GM20431 (cell line): ENCODE measurements at regions not wholly inside any gene's neighbourhood (a gene's known extent, or its start where the extent isn't known, plus 50 kb on each side); places are given as distances from the start of the nearest gene placed in this dataset.
"Not testable (repeated sequence)": the region's sequence is repeated elsewhere in the genome, so short reads cannot be mapped to it uniquely, and the experiment has no call there.

Experiments used
- in situ Hi-C: fragments of 300-500 bp; cut with MseI, MboI; formaldehyde crosslinking; loops from one replicate; pipeline ENCODE4 v1.15.0; 2020; ENCODE audit warnings: low sequenced_read_pairs; ENCODE audit not compliant: unreplicated experiment

DNA sequence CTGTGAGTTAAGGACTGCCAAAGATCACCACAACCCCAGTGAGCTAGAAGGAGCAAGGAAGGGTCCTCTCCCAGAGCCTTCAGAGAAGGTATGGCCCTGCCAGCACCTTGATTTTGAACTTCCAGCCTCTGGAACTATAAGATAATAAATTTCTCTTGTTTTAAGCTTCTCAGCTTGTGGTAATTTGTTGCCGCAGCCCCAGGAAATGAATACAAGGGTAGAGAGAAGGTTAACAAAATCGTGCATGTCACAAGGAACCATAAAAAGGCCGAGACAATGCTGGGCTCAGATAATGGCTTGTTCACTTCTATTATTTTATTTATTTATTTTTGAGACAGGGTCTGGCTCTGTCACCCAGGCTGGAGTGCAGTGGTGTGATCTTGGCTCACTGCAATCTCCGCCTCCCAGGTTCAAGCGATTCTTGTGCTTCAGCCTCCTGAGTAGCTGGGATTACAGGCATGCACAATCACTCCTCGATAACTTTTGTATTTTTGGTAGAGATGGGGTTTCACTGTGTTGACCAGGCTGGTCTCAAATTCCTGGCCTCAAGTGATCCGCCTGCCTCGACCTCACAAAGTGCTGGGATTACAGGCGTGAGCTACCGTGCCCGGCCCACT is 71.5 kb downstream of the WSB1 start:
- in situ Hi-C loops, result not testable (repeated sequence)

DNA sequence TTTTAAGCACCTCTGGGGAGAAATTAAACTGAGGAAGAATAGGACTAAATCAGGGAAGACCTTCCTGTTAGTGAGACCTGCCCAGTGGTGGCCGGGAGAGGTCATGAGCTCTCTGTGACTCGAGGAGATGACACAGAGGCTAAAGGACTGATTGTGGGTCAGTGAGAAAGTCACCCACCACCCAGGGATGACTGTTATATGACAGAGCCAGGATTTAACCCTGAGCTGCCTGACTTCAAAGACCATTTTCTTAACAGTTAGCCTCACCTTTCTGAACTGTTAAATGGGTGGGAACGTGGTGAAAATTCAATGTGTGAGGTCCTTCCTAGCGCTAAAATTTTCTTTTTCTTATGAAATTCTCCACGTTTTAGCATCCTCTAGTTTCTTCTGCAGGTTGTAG is 72.5 kb downstream of the WSB1 start:
- in situ Hi-C loops, result no loop called here

DNA sequence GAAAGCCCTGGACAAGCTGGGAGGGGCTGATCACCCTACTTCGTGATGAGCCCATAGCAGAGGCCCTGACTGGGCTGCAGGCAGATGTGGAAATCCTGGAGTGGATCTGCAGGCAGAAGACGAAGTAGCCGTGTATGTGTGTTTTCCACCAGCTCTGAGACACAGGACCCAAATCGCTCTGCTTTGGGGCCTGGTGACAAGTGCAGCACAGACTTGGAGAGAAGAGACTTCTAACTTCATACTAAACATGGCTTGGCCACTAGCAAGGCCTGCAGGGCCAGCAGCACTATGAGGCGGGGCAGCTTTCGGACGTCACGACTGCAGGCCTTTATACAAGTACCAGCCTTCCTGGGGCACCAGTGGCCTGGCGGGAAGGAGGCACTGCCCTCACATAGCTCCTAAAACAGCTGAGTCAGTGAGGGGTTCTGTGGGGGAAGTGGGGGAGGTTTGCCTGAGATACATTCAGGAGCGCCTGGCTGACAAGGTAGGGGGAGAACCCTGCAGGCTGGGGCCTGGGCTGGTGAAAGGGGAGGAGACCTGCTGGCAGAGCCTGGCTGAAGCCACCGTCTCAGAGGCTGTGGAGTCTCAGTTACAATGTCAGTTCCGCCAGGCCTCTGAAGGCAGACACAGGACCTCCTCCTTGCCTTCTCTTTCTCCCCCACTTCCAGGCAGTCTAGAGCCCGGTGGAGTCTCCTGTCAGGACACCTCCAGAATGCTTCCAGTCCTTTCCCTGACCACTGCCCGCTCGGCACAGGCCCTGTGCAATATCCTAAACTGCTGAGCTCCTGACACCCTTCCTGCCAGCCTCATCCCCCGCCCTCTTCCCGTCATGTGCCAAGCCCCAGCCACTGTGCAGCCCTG is 73.4 kb downstream of the WSB1 start:
- in situ Hi-C loops, result no loop called here

DNA sequence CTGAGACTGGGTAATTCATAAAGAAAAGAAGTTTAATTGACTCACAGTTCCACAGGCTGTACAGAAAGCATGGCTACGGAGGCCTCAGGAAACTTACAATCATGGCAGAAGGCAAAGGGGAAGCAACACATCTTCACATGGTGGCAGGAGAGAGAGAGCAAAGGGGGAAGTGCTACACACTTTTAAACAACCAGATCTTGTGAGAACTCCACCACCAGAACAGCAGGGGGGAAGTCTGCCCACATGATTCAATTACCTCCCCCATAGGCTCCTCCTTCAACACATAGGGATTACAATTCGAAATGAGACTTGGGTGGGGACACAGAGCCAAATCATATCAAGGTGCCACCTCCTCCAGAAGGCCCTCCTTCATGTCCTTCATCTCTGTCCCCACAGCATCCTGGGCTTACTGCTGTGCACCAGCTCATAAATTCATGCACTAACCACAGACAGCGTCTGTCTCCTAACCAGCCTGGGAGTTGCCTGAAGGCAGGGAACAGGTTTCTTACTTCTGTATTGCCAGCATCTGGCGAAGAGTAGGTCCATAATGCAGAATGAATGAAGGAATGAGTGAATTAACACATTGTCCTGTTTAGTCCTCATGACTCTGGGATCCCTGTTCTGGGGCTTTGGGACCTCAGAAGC is 74.4 kb downstream of the WSB1 start:
- in situ Hi-C loops, result no loop called here

DNA sequence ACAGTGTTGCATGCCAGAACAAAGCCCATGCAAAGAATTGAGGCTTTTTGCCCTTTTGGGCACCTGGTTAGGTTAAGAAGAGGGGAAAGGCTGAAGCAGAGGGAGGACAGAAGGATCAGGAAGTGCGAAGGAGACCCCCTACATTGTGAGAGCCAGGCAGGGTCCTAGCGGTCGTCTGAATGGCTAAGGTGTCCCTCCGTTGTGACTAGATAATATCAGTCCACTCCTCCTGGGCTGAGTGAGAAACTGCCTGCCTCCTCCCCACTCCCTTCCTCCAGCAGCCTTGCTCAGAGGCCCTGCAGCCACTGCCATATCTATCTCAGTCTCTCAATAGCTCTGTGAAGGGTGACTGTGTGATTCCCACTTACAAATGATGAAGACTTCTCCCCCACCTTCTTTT is 75.1 kb downstream of the WSB1 start:
- in situ Hi-C loops, result no loop called here

DNA sequence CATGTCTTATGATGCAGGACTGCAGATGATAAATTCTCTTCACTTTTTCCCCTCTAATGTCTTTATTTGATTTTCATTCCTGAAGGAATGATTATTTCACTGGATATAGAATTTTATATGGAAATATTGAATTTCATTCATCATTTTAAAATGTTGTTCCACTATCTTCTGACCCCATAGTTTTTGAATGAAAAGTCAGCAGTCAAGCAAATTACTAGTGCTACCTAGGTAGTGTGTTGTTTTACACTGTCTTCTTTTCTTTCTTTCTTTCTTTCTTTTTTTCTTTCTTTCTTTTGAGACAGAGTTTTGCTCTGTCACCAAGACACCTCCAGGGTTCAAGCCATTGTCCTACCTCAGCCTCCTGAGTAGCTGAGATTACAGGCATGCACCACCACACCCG is 76.9 kb downstream of the WSB1 start:
- in situ Hi-C loops, result loop anchor here (10.0 kb wide), 1 partner anchor 224 kb away; no protein-coding TSS in a partner anchor

DNA sequence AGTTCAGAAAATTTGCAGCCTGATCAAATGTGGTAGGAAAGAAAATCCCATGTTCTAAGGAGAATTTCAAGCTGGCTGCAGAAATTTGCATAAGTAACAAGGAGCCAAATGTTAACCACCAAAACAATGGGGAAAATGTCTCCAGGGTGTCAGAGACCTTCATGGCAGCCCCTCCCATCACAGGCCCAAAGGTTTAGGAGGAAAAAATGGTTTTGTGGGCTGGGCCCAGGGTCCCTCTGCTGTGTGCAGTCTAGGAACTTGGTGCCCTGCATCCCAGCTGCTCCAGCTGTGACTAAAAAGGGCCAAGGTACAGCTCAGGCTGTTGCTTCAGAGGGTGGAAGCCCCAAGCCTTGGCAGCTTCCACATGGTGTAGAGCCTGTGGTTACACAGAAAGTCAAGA is 79.8 kb downstream of the WSB1 start:
- in situ Hi-C loops, result loop anchor here (10.0 kb wide), 1 partner anchor 221 kb away; no protein-coding TSS in a partner anchor

DNA sequence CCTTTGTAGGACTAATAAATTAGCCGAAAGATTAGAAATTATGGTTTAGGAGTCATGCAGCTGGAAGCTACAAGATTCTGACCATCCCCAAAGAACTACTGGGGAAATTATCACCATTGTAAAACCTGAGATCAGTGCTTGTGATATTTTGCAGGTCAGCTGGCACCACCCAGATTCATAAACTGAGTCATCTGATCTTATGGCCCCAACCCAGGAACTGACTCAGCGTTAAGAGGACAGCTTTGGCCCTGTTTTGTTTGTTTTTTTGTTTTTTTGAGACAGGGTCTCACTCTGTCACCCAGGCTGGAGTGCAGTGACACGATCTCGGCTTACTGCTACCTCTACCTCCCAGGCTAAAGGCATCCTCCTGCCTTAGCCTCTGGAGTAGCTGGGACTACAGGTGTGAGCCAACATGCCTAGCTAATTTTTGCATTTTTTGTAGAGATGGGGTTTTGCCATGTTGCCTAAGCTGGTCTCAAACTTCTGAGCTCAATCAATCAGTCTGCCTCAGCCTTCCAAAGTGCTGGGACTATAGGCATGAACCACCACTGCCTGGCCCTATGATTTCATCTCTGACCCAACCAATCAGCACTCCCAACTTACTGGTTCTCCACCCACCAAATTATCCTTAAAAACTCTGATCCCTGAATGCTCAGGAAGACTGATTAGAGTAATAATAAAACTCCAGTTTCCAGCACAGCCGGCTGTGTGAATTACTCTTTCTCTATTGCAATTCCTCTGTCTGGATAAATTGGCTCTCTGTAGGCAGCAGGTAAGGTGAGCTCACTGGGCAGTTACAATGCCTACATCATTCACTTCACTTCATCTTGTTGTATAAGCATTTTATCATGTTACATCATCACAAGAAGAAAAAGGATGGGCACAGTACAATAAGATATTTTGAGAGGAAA is 79.4 kb upstream of the KSR1 start:
- in situ Hi-C loops, result loop anchor here (10.0 kb wide), 1 partner anchor 218 kb away; no protein-coding TSS in a partner anchor

DNA sequence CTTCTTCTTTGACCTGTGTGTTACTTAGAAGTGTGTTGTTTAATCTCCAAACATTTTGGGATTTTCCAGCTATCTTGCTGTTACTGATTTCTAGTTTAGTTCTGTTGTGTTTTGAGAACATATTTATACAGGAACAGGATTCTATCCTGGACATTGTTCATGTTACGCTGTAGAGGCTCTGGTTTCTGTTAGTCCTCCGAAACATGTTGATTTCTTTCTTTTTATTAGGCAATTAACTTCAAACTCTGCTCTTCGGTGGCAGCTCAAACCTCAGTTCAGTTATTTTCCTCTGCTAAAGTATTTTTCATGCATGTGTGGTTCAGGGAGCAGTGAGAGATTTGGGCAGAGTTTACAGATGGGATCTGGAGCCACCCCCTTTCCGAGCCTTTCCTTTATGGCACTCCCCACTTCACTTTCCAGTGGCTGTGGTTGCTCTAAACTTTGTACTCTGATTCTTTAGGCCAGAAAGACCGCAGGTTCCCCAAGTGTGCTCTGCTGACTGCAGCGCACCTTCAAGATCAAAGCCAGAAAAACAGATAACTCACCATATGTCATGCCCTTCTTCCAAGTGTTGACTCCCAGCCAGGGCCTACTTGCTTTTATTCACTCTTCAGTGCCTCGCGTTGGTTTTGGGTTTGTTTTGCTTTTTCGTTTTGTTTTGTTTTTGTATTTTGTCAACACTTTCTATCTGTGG is 77.6 kb upstream of the KSR1 start:
- in situ Hi-C loops, result loop anchor here (10.0 kb wide), 1 partner anchor 216 kb away; no protein-coding TSS in a partner anchor

DNA sequence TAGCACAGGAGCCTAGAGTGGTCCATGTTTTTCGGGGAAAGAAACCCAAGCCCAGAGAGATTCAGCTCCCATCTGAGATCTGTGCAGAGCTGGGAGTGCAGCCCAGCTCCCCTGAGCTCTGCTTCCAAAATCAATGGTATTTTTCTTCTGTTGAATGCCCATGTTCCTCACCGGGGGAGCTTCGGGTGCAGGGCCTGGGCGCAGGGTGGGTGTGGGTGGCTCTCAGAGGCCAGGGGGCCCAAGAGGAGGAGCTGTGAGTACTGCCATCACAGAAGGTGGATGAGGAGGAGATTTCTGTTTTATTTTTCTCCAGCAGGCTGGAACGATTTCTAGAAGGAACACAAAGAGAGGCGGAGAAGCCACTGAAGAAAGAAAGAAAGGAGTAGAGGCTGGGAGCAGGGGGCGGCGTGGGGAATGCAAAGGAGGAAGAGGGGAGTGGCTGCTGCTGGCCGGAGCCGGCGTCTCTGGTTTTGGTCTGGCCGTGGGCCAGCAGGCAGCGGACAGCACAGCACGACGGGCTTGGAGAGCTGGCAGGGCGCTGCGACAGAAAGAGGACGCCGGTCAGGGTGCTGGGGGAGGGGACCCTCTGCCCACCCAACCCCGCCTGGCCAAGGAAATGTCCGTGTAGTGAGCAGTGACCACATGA is 76.2 kb upstream of the KSR1 start:
- in situ Hi-C loops, result loop anchor here (10.0 kb wide), 1 partner anchor 215 kb away; no protein-coding TSS in a partner anchor

DNA sequence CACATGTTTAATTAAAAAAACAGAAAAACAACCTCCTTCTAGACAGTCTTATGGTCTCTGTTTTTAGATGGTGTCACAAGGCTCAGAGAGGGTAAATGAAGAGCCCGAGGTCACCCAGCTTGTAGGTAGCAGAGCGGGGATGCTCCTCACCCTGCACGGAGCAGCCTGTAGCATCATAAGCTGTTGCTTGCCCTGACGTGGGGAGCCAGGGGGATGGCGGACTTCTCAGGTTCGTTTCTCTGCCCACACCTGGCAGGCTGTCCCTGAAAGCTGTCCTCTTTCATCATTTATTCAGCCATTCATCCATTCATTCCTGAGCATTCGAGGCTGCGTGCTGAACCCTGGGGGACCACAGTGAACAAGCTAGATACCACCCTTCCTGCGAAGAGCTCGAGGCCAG is 75.7 kb upstream of the KSR1 start:
- in situ Hi-C loops, result no loop called here

DNA sequence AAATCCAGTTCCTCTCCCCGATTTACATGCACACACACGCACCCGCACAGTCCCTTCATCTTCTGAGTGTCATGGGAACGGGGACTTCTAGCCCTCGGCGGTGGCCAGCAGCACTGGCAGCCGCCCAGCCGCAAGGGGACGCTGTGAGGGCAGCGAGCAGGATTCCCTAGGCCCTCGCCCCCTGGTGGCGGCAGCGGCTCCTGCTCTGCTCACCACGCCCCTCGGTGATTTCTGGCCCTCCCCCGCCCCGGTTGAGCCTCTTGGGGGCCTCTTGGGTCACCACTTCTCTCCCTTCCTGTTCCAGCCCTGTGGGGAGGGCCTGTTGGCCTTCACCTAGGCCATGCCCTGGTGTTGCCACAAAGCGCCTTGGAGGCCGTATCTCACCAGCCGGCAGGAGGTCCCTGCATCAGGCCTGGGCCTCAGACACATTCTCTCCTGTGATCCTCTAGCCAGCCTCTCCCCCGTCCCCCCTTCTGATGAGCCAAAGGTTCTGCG is 75.2 kb upstream of the KSR1 start:
- in situ Hi-C loops, result no loop called here

DNA sequence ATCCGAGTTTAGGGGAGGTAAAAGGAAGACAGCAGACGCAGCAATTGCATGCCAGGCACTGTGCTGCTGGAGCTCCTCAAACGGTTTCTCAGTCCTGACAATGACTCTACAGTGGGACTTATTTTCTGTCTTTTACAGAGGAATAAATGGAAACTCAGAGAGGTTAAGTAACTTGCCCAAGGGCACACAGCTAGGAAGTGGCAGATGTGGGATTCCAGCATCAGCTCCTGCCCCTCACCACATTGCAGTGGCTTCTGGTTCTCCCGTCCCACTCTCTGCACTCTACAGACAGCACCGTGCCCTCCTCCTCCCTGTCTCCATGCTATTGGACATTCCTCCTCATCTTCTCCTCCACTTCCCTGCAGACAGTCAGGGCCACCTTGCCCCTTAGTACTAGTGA is 74.2 kb upstream of the KSR1 start:
- in situ Hi-C loops, result no loop called here

DNA sequence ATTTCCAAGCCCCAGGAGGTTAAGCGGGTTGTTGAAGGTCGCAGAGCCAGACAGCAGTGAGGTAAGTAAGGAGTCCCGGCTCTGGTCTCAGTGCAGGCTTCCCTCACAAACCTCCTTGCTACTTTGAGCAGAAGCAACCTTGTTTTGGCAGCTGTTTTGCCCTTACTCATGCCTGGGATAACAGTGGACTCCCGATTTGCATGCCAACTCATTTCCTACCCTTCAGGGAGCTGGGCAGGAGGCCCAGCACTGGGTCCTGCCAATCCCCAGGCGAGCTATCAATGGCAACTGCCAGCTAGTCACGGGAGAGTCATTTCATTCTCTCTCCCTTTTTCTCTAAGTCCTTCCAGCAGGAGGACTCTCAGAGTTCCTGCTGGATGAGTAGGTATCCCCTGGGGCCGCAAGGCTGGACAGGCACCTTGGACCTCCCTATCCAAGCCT is 72.0 kb upstream of the KSR1 start:
- in situ Hi-C loops, result no loop called here

DNA sequence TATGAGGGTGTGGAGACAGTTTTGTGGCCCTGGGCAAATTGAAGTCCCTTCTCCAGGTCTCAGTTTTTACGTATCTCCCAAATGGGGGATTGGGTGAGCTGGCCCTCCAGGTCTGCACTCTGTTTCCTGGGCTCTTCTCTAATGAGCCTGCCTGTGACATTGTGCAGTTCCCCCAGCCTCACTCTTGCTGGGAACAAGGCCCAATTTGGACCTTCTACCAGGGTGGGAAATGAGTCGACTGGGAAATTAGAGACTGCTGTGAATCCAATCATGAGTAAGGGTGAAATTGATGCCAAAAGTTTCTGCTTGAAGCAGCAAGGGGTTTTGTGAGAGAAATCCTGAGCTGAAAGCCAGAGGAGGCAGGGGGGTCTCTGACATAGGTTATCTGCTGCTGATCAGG is 71.5 kb upstream of the KSR1 start:
- in situ Hi-C loops, result no loop called here

DNA sequence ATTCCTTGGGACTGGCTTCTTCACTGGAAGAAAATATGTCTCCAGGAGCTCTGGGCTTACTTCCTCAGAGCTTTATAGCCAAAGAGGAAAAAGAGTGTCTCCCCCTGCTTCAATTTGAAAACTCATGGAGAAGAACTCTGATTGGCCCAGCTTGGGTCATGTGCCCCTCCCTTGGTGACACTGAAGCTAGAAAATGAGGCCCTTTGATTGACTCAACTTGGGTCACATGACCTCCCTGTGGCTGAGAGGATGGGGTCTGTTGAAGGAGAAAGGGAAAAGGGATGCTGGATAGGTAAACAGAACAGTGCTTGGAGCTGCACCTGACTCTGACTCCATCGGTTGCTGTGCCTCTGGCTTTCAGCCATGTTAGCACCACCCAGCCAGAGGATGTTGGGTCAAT is 70.6 kb upstream of the KSR1 start:
- in situ Hi-C loops, result no loop called here

DNA sequence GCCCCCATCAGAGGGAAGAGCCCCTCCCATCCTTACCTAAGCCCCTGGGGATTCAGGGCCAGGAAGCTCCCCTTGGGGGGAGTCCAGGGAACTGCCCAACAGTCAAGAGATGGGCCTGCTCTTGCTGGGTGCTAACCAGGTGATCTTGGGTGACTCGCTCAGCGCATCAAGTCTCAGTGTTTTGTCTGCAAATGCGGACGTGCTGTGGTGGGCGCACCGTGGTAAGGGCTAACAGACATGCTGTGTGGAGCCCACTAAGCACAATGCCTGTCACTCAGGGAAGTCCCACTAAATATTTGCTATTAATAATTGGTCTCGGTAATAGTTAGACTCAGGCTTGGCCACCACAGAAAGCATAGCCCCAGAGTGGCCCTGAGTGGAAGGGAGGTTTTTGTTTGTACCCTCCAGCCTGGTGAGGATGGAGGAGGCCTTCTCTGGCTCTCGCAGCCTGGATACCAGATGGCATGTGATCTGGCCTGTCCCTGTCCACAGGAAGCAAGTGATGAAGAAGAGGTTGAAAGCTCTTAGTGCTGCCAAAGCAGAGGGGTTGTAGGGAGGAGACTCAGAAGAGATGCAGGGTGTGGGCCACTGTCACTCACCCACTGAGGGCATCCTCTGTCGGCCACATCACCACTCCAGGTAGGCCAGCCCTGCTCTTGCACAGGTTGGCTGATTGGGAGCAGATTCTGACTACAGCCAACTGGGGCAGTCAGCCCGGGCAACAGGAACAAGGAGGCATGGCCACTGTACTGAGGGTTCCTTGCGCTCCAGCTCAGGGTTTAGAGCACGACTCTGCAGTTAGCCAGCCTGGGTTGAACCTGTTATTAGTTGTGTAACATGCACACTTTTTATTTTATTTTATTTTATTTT is 69.8 kb upstream of the KSR1 start:
- in situ Hi-C loops, result no loop called here
